Body of pancreas (tissue), 4 donors: ENCODE measurements at regions not wholly inside any gene's neighbourhood (a gene's known extent, or its start where the extent isn't known, plus 50 kb on each side); places are given as distances from the start of the nearest gene placed in this dataset.

ENCODE experiments used
- ATAC-seq: fragments of 150-250 bp; one replicate; pipeline ENCODE4 v1.9.1; 2016
- DNase-seq, 4 donors: peaks; one replicate each; pipeline ENCODE4 v3.0.0-alpha.2; 2019
- H3K27ac ChIP-seq, 4 donors: fragments of 200-600 bp; sonication (generic); 1 replicate in 3 of 4; 2 replicates in 1 of 4; pipeline versions ENCODE4 v1.5.1 to v1.6.1; 2016 to 2019; ENCODE audit warnings: mild to moderate bottlenecking in 1 of 4, mixed read lengths in 1 of 4, moderate library complexity in 1 of 4
- H3K27me3 ChIP-seq, 2 donors: fragments of 200-600 bp; sonication (generic); one replicate each; pipeline ENCODE4 v1.6.0; 2016; ENCODE audit warnings: mild to moderate bottlenecking in 1 of 2
- H3K36me3 ChIP-seq, 2 donors: fragments of 200-600 bp; sonication (generic); replicated peaks in 1 of 2; 2 replicates each; pipeline ENCODE4 v1.5.1; 2016; ENCODE audit warnings: low read depth in 2 of 2; ENCODE audit not compliant: insufficient read depth in 1 of 2
- H3K4me1 ChIP-seq: fragments of 200-600 bp; sonication (generic); one replicate; pipeline ENCODE4 v1.6.0; 2016
- H3K4me3 ChIP-seq, 2 donors: fragments of 200-600 bp; sonication (generic); 1 replicate in 1 of 2; 2 replicates in 1 of 2; pipeline ENCODE4 v1.5.1; 2016 to 2019
- H3K9me3 ChIP-seq, 3 donors: fragments of 200-600 bp; sonication (generic); 1 replicate in 2 of 3; 2 replicates in 1 of 3; pipeline ENCODE4 v1.5.1; 2016
- POLR2A ChIP-seq, 3 donors: fragments of 450-650 bp; IDR thresholded peaks; one replicate each; pipeline ENCODE4 v1.6.1; 2016; ENCODE audit warnings: antibody characterized with exemption in 3 of 3, mild to moderate bottlenecking in 2 of 3
- WGBS, 2 donors: methylation state at CpG; one replicate each; pipeline ENCODE4 v1.1.5; 2017; 5-methylcytosine and 5-hydroxymethylcytosine counted together
- intact Hi-C: fragments of 100-400 bp; cut with DNase I; formaldehyde crosslinking; loops from one replicate; pipeline ENCODE4 v1.15.1; 2023
- TF ChIP-seq, protein P1 (sequence below), 7 experiments: fragments of 450-650 bp in 4 of 7; fragments of 200-600 bp in 3 of 7; sonication (generic) in 3 of 7; IDR thresholded peaks; one replicate each; pipeline ENCODE4 v1.5.1; 2016 to 2019; ENCODE audit warnings: antibody characterized with exemption in 7 of 7

DNA sequence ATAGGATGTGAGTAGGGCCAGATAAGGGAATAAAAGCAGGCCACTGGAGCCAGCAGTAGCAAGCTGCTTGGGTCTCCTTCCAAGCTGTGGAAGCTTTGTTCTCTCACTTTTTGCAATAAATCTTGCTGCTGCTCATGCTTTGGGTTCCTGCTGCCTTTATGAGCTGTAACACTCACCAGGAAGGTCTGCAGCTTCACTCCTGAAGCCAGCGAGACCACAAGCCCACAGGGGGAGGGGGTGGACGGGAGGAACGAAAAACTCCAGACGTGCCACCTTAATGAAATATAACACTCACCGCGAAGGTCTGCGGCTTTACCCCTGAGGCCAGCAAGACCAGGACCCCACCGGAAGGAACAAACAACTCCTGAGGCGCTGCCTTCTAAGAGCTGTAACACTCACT, 1324.4 kb upstream of the EYS start:
- ATAC-seq (no peak), DNase-seq (no peak)
- H3K27ac ChIP-seq: no peak overlapping the region
- 79 to 80% methylated on average over 9 of the region's 9 CpGs for WGBS, 2 donors
- no peaks in the 10 kb centered on the region for H3K4me1 ChIP-seq
- intact Hi-C loops: no loop called here
- H3K9me3 ChIP-seq: no peaks in the 10 kb centered on the region
- TF ChIP-seq, protein P1, sequence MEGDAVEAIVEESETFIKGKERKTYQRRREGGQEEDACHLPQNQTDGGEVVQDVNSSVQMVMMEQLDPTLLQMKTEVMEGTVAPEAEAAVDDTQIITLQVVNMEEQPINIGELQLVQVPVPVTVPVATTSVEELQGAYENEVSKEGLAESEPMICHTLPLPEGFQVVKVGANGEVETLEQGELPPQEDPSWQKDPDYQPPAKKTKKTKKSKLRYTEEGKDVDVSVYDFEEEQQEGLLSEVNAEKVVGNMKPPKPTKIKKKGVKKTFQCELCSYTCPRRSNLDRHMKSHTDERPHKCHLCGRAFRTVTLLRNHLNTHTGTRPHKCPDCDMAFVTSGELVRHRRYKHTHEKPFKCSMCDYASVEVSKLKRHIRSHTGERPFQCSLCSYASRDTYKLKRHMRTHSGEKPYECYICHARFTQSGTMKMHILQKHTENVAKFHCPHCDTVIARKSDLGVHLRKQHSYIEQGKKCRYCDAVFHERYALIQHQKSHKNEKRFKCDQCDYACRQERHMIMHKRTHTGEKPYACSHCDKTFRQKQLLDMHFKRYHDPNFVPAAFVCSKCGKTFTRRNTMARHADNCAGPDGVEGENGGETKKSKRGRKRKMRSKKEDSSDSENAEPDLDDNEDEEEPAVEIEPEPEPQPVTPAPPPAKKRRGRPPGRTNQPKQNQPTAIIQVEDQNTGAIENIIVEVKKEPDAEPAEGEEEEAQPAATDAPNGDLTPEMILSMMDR (IDR thresholded peaks at IDR 0.05): no peak
- TF ChIP-seq POLR2A (IDR thresholded peaks at IDR 0.05): no peak
- H3K4me3 ChIP-seq: no peak overlapping the region
- no peaks in the 10 kb centered on the region for H3K36me3 ChIP-seq
- H3K27me3 ChIP-seq: no peaks in the 10 kb centered on the region

DNA sequence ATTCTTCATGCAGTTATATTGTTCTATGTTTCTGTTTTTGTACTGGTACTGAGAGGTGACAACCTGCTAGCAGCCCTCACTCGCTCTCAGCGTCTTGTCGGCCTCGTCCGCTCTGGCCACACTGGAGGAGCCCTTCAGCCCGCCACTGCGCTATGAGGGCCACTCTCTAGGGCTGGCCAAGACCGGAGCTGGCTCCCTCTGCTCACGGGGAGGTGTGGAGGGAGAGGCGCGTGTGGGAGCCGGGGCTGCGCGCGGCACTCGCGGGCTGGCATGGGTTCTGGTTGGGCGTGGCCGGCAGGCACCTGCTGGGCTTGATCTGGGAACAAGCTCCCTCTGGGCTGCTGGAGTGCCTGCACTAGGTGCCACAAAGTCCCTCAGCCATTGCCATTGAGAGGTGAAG, 1323.8 kb upstream of the EYS start:
- H3K4me1 ChIP-seq: no peaks in the 10 kb centered on the region
- H3K36me3 ChIP-seq: no peaks in the 10 kb centered on the region
- H3K27ac ChIP-seq: no peak overlapping the region
- intact Hi-C loops: no loop called here
- TF ChIP-seq, protein P1 (IDR thresholded peaks at IDR 0.05): no peak
- no peak for TF ChIP-seq POLR2A (IDR thresholded peaks at IDR 0.05)
- no peaks in the 10 kb centered on the region for H3K9me3 ChIP-seq
- DNase-seq (no peak), ATAC-seq (no peak)
- WGBS, 2 donors: 93 to 95% methylated on average over 11 to 19 of the region's 19 CpGs
- no peak overlapping the region for H3K4me3 ChIP-seq
- no peaks in the 10 kb centered on the region for H3K27me3 ChIP-seq

DNA sequence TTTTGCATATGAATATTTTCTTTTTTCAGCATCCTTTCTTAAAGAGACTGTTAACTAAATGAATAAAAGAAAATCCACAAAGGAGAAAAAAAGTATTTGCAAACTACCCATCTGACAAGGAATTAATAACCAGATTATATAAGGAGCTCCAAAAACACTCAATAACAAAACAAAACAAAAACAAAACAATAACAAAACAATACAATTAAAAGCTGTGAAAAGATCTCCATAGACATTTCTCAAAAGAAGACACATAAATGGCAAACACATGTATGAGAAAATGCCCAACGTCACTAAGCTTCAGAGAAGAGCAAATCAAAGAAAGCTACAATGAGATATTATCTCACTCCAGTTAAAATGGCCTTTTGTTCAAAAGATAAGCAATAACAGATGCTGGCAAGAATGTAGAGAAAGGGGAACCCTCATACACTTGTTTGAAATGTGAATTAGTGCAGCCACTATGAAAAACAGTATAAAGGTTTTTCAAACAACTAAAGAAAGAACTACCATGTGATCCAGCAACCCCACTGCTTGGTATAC, 1310.0 kb upstream of the EYS start:
- Histone ChIP-seq H3K27me3 (no peaks in the 10 kb centered on the region), H3K4me3 (no peak overlapping the region), H3K36me3 (no peaks in the 10 kb centered on the region), H3K4me1 (no peaks in the 10 kb centered on the region), H3K9me3 (no peaks in the 10 kb centered on the region), H3K27ac (no peak overlapping the region)
- TF ChIP-seq, protein P1 (IDR thresholded peaks at IDR 0.05): no peak
- no peak for TF ChIP-seq POLR2A (IDR thresholded peaks at IDR 0.05)
- ATAC-seq (no peak), DNase-seq (no peak)
- WGBS, 2 donors: 32 to 33% methylated on average over 1 of the region's 1 CpG
- intact Hi-C loops: no loop called here

DNA sequence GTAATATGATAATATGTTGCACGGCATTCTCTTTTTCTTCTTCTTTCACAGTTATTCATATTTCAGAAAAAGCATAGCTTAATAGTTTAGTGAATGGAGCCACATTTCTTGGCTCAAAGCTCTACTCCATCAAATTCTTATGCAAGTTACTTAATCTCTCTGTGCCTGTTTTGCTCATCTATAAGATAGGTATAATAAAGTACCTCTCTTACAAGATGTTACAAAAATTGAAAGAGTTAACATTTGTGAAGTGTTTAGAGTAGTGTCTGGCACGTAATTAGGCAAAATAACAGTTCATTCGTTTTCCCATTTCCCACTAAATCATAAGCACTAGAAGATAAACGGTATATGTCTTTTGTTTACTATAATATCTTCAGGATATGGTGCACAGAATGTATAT, 1304.4 kb upstream of the EYS start:
- no peaks in the 10 kb centered on the region for H3K27me3 ChIP-seq
- TF ChIP-seq POLR2A (IDR thresholded peaks at IDR 0.05): no peak
- TF ChIP-seq, protein P1 (IDR thresholded peaks at IDR 0.05): no peak
- H3K4me3 ChIP-seq: no peak overlapping the region
- no peak overlapping the region for H3K27ac ChIP-seq
- ATAC-seq (no peak), DNase-seq (no peak)
- H3K9me3 ChIP-seq: no peaks in the 10 kb centered on the region
- H3K4me1 ChIP-seq: no peaks in the 10 kb centered on the region
- 39 to 48% methylated on average over 4 of the region's 4 CpGs for WGBS, 2 donors
- H3K36me3 ChIP-seq: no peaks in the 10 kb centered on the region
- intact Hi-C loops: no loop called here

DNA sequence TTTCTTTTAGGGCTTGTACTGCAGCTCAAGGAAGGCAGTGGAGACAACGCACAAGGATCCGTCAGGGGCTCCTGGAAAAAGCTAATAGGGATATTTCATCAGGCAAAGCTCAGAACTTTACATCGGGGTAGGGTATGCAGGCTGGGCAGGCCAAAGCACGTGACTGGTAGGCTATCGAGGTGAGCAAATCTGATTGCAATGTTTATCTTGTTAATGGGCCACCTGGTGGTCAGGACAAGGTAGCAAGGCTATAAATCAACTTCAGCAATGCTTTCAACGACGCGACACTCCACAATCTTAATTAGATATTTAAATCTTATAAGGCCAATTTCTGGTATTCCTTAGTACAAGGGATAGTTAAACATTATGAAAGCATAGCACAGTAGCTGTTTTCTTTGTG, 1302.8 kb upstream of the EYS start:
- TF ChIP-seq, protein P1 (IDR thresholded peaks at IDR 0.05): no peak
- TF ChIP-seq POLR2A (IDR thresholded peaks at IDR 0.05): no peak
- Histone ChIP-seq H3K4me1 (no peaks in the 10 kb centered on the region), H3K9me3 (no peaks in the 10 kb centered on the region), H3K36me3 (no peaks in the 10 kb centered on the region), H3K4me3 (no peak overlapping the region), H3K27me3 (no peaks in the 10 kb centered on the region), H3K27ac (no peak overlapping the region)
- no peak for DNase-seq
- intact Hi-C loops: no loop called here
- 34 to 43% methylated on average over 8 of the region's 8 CpGs for WGBS, 2 donors
- ATAC-seq: no peak
